GM06990 (cell line): ENCODE measurements at regions not wholly inside any gene's neighbourhood (a gene's known extent, or its start where the extent isn't known, plus 50 kb on each side); places are given as distances from the start of the nearest gene placed in this dataset.

Experiments
- DNase-seq: peaks from one replicate; pipeline ENCODE4 v3.0.0-alpha.2; 2011; ENCODE audit not compliant: insufficient read length; ENCODE audit errors: extremely low read depth
- H3K27me3 ChIP-seq: replicated peaks from 2 replicates; pipeline ENCODE4 v1.6.0; 2011; ENCODE audit warnings: low read length; ENCODE audit not compliant: control insufficient read depth, insufficient read depth
- H3K36me3 ChIP-seq: 2 replicates; pipeline ENCODE4 v1.5.1; 2011; ENCODE audit warnings: low read length; ENCODE audit not compliant: control insufficient read depth, insufficient read depth
- H3K4me3 ChIP-seq: replicated peaks from 2 replicates; pipeline ENCODE4 v1.5.1; 2011; ENCODE audit warnings: low read depth, mild to moderate bottlenecking, control low read depth, low read length
- CTCF ChIP-seq: IDR thresholded peaks from 2 replicates; pipeline ENCODE4 v1.5.1; 2011; ENCODE audit warnings: low read length, control low read depth, mild to moderate bottlenecking, inconsistent platforms; ENCODE audit not compliant: insufficient read depth, poor library complexity, severe bottlenecking

- H3K36me3 ChIP-seq = no peaks in the 10 kb centered on the region
- DNase-seq = no peak
- no peak for TF ChIP-seq CTCF
- H3K4me3 ChIP-seq = no peak overlapping the region
- no peaks in the 10 kb centered on the region for H3K27me3 ChIP-seq
Observed at GRCh38 chr9:81103597-81104471, 585.5 kb downstream of the TLE1 start.

GRCh38 chr9:81097131-81097847 lies 592.1 kb downstream of the TLE1 start:
- Histone ChIP-seq H3K36me3 (no peaks in the 10 kb centered on the region), H3K27me3 (no peaks in the 10 kb centered on the region), H3K4me3 (no peak overlapping the region)
- TF ChIP-seq CTCF = no peak
- DNase-seq = no peak

DNA sequence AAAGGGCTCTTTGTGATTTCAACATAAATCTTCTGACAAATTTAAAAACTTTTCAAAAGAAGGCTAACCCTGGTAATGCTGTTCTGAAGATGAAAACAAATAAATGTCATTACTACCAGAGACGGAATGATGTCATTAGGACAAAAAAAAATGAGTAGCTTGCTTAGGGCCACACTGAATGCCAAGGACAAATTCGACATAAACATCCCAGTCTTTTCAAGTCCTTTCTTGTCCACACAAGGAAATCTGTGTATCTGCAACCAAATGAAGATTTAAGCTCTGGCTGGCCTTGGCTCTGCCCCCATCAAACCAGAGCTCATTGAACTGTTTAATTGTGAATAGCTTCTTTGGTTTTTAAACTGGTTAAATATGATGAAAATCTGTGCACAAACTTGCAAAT lies 592.7 kb downstream of the TLE1 start:
- Histone ChIP-seq H3K27me3 (no peaks in the 10 kb centered on the region), H3K4me3 (no peak overlapping the region), H3K36me3 (no peaks in the 10 kb centered on the region)
- no peak for DNase-seq
- no peak for TF ChIP-seq CTCF

- H3K27me3 ChIP-seq = no peaks in the 10 kb centered on the region
- no peaks in the 10 kb centered on the region for H3K36me3 ChIP-seq
- no peak for TF ChIP-seq CTCF
- no peak overlapping the region for H3K4me3 ChIP-seq
- no peak for DNase-seq
Observed at GRCh38 chr9:81092057-81092456, 597.3 kb downstream of the TLE1 start.

GRCh38 chr9:81088341-81088740 lies 601.0 kb downstream of the TLE1 start:
- Histone ChIP-seq H3K4me3 (no peak overlapping the region), H3K27me3 (no peaks in the 10 kb centered on the region)
- TF ChIP-seq CTCF = no peak

More at GRCh38 chr9:81088341-81088740, 601.0 kb downstream of the TLE1 start:
- no peaks in the 10 kb centered on the region for H3K36me3 ChIP-seq
- DNase-seq = no peak
